ENCODE measurements at regions not wholly inside any gene's neighbourhood (a gene's known extent, or its start where the extent isn't known, plus 50 kb on each side); places are given as distances from the start of the nearest gene placed in this dataset.

DNA sequence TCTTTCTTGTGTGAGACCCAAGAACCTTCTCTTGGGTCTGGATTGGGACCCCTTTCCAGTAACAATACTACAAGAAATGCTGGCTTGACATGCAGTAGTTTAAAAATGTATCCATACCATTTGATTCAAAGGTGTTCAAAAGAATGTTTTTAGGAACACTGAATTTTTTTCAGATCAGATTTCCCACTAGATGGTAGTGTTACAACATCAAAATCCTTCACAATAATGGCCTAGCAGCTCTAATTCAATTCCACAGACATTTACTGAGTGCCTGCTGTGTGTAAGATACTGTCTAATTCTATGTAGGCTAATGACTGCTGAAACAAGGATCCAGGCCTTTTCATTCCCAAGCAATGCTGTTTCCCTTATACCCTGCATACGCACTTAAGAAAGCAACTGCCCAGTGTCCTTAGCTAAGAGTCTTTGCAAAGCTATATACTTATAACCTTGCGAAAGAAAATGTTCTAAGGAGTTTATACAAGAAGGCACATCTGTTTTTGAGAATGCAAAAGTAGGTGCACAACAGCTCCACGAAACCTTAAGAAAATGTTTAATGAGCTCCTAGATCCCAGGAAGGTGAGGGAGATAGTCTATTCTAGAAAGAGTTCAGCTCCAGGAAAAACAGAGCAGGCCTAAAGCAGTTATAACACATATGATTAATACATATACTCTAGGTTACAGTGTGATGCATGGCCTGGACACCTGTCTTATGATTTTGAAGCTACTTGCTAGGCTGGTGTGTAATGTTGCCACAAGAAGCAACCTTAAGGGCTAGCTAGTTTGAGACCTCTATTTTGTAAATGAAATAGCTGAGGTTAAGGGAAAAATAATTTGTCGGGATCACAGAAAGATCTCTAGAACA is 50.9 kb upstream of the PKP2 start:
- DNase-seq, result no peak
- Histone ChIP-seq H3K36me3 (no peaks in the 10 kb centered on the region), H3K4me3 (no peak overlapping the region), H3K27me3 (no peaks in the 10 kb centered on the region), H3K4me1 (no peaks in the 10 kb centered on the region), H3K9me3 (no peaks in the 10 kb centered on the region), H3K27ac (no peak overlapping the region)
- TF ChIP-seq, protein P1, sequence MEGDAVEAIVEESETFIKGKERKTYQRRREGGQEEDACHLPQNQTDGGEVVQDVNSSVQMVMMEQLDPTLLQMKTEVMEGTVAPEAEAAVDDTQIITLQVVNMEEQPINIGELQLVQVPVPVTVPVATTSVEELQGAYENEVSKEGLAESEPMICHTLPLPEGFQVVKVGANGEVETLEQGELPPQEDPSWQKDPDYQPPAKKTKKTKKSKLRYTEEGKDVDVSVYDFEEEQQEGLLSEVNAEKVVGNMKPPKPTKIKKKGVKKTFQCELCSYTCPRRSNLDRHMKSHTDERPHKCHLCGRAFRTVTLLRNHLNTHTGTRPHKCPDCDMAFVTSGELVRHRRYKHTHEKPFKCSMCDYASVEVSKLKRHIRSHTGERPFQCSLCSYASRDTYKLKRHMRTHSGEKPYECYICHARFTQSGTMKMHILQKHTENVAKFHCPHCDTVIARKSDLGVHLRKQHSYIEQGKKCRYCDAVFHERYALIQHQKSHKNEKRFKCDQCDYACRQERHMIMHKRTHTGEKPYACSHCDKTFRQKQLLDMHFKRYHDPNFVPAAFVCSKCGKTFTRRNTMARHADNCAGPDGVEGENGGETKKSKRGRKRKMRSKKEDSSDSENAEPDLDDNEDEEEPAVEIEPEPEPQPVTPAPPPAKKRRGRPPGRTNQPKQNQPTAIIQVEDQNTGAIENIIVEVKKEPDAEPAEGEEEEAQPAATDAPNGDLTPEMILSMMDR (IDR thresholded peaks at IDR 0.05), result peak in 2 of 6 experiments; percentile 13 to 26
- TF ChIP-seq POLR2A (IDR thresholded peaks at IDR 0.05), result no peak

DNA sequence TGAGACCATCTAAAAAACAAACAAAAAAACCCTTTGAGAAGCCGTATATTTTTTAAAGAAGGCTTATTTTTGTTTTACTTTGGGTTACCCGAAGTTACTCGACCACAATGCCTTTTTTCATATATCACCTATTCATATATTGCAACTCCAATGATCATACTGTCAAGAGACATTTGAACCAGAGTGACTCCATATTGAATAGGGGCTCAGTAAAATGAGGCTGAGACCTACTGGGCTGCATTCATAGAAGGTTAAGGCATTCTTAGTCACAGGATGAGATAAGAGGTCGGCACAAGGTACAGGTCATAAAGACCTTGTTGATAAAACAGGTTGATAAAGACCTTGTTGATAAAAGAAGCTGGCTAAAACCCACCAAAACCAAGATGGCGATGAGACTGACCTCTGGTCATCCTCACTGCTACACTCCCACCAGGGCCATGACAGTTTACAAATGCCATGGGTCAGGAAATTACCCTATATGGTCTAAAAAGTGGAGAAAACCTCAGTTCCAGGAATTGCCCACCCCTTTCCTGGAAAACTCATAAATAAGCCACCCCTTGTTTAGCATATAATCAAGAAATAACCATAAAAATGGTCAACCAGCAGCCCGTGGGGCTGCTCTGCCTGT is 50.0 kb upstream of the PKP2 start:
- Histone ChIP-seq H3K36me3 (no peaks in the 10 kb centered on the region), H3K4me1 (no peaks in the 10 kb centered on the region), H3K27ac (no peak overlapping the region), H3K27me3 (no peaks in the 10 kb centered on the region), H3K4me3 (no peak overlapping the region), H3K9me3 (no peaks in the 10 kb centered on the region)
- DNase-seq, result no peak
- TF ChIP-seq, protein P1 (IDR thresholded peaks at IDR 0.05), result no peak
- no peak for TF ChIP-seq POLR2A (IDR thresholded peaks at IDR 0.05)
